Vagina (tissue), 2 donors: ENCODE measurements at regions not wholly inside any gene's neighbourhood (a gene's known extent, or its start where the extent isn't known, plus 50 kb on each side); places are given as distances from the start of the nearest gene placed in this dataset.
"Not testable (repeated sequence)": the region's sequence is repeated elsewhere in the genome, so short reads cannot be mapped to it uniquely, and the experiment has no call there.

Source experiments
- DNase-seq, 2 donors: peaks; one replicate each; pipeline ENCODE4 v3.0.0-alpha.2; 2017; ENCODE audit errors: extremely low spot score in 2 of 2
- H3K27ac ChIP-seq: fragments of 200-600 bp; sonication (generic); one replicate; pipeline ENCODE4 v1.5.1; 2019
- H3K27me3 ChIP-seq: fragments of 200-600 bp; sonication (generic); one replicate; pipeline ENCODE4 v1.5.1; 2019
- H3K36me3 ChIP-seq, 2 donors: fragments of 200-600 bp; sonication (generic); one replicate each; pipeline ENCODE4 v1.5.1; 2017 to 2019
- H3K4me1 ChIP-seq: fragments of 200-600 bp; sonication (generic); one replicate; pipeline ENCODE4 v1.5.1; 2019
- H3K4me3 ChIP-seq, 2 donors: fragments of 200-600 bp; sonication (generic); 1 replicate in 1 of 2; 2 replicates in 1 of 2; pipeline ENCODE4 v1.5.1; 2016 to 2019
- H3K9me3 ChIP-seq: fragments of 200-600 bp; sonication (generic); one replicate; pipeline ENCODE4 v1.5.1; 2019
- POLR2A ChIP-seq, 2 donors: fragments of 450-650 bp; IDR thresholded peaks; one replicate each; pipeline ENCODE4 v1.6.1; 2017; ENCODE audit warnings: antibody characterized with exemption in 2 of 2, mild to moderate bottlenecking in 2 of 2, moderate library complexity in 2 of 2
- POLR2AphosphoS5 ChIP-seq, 2 donors: sonication (generic); formaldehyde crosslinking; IDR thresholded peaks; one replicate each; pipeline ENCODE4 v1.9.0; 2017; ENCODE audit warnings: antibody characterized with exemption in 2 of 2, mild to moderate bottlenecking in 2 of 2, low read depth in 1 of 2; ENCODE audit not compliant: insufficient read depth in 1 of 2
- intact Hi-C: fragments of 100-400 bp; cut with DNase I; formaldehyde crosslinking; loops from one replicate; pipeline ENCODE4 v1.15.1; 2023
- TF ChIP-seq, protein P1 (sequence below), 3 experiments: fragments of 450-650 bp in 2 of 3; fragments of 200-600 bp in 1 of 3; sonication (generic) in 1 of 3; IDR thresholded peaks; one replicate each; pipeline ENCODE4 v1.5.1; 2017 to 2019; ENCODE audit warnings: antibody characterized with exemption in 3 of 3, mild to moderate bottlenecking in 2 of 3, moderate library complexity in 2 of 3

DNA sequence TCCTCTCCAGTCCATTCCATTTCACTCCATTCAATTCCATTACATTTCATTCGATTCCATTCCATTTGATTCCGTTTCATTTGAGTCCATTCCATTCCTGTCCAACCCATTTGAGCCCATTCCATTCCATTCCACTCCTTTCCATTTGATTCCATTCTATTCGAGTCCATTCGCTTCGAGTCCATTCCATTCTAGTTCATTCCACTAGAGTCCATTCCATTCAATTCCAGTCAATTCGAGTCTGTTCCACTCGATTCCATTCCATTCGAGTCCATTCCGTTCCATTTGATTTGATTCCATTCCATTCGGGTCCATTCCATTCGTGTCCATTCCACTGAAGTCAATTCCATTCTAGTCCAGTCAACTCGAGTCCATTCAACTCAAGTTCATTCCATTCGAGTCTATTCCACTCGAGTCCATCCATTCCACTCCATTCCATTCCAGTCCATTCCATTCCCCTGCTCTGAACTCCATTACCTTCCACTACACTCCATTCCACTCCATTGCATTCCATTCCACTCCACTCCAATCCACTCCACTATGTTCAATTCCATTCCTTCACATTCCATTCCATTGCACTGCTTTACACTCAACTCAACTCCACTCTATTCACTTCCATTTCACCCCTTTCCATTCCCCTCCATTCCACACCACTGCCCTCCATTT, 2569.4 kb upstream of the TPTE start:
- no peaks in the 10 kb centered on the region for H3K36me3 ChIP-seq
- no peak for DNase-seq
- H3K4me3 ChIP-seq = no peak overlapping the region
- no peaks in the 10 kb centered on the region for H3K27me3 ChIP-seq
- H3K27ac ChIP-seq = no peak overlapping the region
- intact Hi-C loops = no loop called here
- H3K4me1 ChIP-seq = no peaks in the 10 kb centered on the region
- TF ChIP-seq, protein P1, sequence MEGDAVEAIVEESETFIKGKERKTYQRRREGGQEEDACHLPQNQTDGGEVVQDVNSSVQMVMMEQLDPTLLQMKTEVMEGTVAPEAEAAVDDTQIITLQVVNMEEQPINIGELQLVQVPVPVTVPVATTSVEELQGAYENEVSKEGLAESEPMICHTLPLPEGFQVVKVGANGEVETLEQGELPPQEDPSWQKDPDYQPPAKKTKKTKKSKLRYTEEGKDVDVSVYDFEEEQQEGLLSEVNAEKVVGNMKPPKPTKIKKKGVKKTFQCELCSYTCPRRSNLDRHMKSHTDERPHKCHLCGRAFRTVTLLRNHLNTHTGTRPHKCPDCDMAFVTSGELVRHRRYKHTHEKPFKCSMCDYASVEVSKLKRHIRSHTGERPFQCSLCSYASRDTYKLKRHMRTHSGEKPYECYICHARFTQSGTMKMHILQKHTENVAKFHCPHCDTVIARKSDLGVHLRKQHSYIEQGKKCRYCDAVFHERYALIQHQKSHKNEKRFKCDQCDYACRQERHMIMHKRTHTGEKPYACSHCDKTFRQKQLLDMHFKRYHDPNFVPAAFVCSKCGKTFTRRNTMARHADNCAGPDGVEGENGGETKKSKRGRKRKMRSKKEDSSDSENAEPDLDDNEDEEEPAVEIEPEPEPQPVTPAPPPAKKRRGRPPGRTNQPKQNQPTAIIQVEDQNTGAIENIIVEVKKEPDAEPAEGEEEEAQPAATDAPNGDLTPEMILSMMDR (IDR thresholded peaks at IDR 0.05) = no peak
- TF ChIP-seq POLR2AphosphoS5 (IDR thresholded peaks at IDR 0.05; ENCODE audit: insufficient read depth in 1 of 2, low read depth in 1 of 2) = no peak
- TF ChIP-seq POLR2A (IDR thresholded peaks at IDR 0.05) = no peak
- H3K9me3 ChIP-seq = peaks cover 56% of the 10 kb centered on the region

DNA sequence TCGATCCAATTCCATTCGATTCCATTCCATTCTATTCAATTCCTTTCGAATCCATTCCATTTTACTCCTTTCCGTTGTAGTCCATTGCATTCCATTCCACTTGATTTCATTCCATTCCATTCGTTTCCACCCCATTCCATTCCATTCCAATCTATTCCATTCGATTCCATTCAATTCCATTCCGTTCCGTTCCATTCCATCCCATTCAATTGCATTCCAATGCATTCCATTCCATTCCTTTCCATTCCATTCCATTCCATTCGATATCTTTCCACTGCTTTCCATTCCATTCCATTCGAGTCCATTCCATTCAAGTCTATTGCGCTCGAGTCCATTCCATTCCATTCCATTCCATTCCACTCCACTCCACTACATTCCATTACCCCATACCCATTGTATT, 2568.7 kb upstream of the TPTE start:
- Histone ChIP-seq H3K27me3 (no peaks in the 10 kb centered on the region), H3K36me3 (no peaks in the 10 kb centered on the region), H3K4me1 (no peaks in the 10 kb centered on the region), H3K4me3 (no peak overlapping the region), H3K27ac (no peak overlapping the region), H3K9me3 (peaks cover 56% of the 10 kb centered on the region)
- DNase-seq = no peak
- intact Hi-C loops = no loop called here
- TF ChIP-seq, protein P1 (IDR thresholded peaks at IDR 0.05) = no peak
- TF ChIP-seq POLR2A (IDR thresholded peaks at IDR 0.05) = no peak
- no peak for TF ChIP-seq POLR2AphosphoS5 (IDR thresholded peaks at IDR 0.05; ENCODE audit: insufficient read depth in 1 of 2, low read depth in 1 of 2)

DNA sequence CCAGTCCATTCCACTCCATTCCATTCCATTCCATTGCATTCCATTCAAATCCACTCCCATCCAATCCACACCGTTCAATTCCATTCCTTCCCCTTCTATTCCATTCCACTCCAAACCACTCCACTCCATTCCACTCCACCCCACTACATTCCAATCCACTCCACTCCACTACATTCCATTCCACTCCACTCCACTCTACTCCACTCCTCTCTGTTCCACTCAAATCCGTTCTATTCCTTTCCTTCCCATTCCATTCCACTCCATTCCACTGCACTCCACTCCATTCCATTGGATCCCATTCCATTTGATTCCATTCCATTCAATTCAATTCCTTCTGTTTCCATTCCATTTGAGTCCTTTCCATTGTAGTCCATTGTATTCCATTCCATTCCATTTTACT, 2568.3 kb upstream of the TPTE start:
- DNase-seq = no peak
- intact Hi-C loops = no loop called here
- Histone ChIP-seq H3K4me1 (no peaks in the 10 kb centered on the region), H3K36me3 (no peaks in the 10 kb centered on the region), H3K27me3 (no peaks in the 10 kb centered on the region), H3K9me3 (peaks cover 58% of the 10 kb centered on the region), H3K4me3 (no peak overlapping the region), H3K27ac (no peak overlapping the region)
- TF ChIP-seq, protein P1 (IDR thresholded peaks at IDR 0.05) = no peak
- TF ChIP-seq POLR2A (IDR thresholded peaks at IDR 0.05) = no peak
- no peak for TF ChIP-seq POLR2AphosphoS5 (IDR thresholded peaks at IDR 0.05; ENCODE audit: insufficient read depth in 1 of 2, low read depth in 1 of 2)

DNA sequence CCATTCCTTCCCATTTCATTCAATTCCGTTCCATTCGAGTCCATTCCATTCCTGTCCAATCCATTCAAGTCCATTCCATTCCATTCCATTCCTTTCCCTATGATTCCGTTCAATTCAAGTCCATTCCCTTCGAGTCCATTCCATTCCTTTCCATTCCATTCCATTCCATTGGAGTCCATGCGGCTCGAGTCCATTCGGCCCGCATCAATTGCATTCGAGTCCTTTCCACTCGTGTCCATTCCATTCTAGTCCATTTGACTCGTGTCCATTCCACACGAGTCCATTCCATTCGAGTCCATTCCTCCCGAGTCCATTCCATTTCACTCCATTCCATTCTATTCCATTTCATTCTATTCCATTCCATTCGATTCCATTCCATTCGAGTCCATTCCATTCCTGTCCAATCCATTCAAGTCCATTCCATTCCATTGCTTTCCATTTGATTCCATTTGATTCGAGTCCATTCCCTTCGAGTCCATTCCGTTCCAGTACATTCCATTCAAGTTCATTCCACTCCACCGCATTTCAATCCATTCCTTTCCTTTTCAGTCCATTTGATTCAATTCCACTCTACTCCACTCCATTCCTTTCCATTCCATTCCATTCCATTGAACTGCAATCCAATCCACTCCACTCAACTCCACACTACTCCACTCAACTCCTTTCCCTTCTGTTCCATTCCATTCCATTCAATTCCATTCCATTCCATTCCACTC, 2565.9 kb upstream of the TPTE start:
- H3K36me3 ChIP-seq, DNase-seq, H3K27ac ChIP-seq, H3K4me3 ChIP-seq, intact Hi-C loops, H3K27me3 ChIP-seq, H3K4me1 ChIP-seq: not testable (repeated sequence)
- H3K9me3 ChIP-seq = peaks cover 42% of the 10 kb centered on the region

DNA sequence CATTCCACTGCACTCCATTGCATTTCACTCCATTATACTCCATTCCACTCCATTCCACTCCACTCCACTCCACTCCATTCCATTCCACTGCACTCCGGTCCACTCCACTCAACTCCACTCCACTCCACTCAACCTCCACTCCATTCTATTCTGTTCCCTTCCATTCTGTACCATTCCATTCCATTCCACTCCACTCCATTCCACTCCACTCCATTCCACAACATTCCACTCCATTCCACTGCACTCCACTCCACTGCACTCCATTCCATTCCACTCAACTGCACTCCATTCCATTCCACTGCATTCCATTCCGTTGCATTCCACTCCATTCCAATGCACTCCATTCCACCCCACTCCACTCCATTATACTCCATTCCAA, 2565.3 kb upstream of the TPTE start:
- H3K4me3 ChIP-seq, intact Hi-C loops, H3K27ac ChIP-seq, H3K4me1 ChIP-seq, DNase-seq, H3K36me3 ChIP-seq, H3K27me3 ChIP-seq: not testable (repeated sequence)
- H3K9me3 ChIP-seq = peaks cover 37% of the 10 kb centered on the region

DNA sequence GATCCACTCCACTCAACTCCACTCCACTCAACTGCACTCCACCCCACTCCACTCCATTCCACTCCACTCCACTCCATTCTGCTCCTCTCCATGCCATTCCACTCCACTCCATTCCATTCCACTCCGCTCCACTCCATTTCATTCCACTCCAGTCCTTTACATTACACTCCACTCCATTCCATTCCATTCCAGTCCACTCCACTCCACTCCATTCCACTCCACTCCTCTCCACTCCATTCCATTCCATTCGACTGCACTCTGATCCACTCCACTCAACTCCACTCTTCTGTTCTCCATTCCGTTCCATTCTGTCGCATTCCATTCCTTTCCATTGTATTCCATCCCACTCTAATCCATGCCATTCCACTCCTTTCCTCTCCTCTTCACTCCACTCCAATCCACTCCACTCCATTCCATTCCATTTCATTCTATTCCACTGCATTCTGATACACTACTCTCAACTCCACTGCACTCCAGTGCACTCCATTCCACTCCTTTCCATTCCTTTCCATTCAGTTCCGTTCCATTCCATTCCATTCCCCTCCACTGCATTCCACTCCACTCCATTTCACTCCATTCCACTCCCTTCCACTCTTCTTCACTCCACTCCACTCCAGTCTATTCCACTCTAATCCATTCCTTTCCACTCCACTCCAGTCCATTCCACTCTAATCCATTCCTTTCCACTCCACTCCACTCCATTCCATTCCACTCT, 2564.2 kb upstream of the TPTE start:
- H3K9me3 ChIP-seq = peaks cover 26% of the 10 kb centered on the region
- H3K27ac ChIP-seq, DNase-seq, H3K27me3 ChIP-seq, H3K4me3 ChIP-seq, H3K4me1 ChIP-seq, intact Hi-C loops, H3K36me3 ChIP-seq: not testable (repeated sequence)
- TF ChIP-seq, protein P1 (IDR thresholded peaks at IDR 0.05) = peak in 1 of 3 experiments; percentile 12
